ENCODE measurements at regions not wholly inside any gene's neighbourhood (a gene's known extent, or its start where the extent isn't known, plus 50 kb on each side); places are given as distances from the start of the nearest gene placed in this dataset.

DNA sequence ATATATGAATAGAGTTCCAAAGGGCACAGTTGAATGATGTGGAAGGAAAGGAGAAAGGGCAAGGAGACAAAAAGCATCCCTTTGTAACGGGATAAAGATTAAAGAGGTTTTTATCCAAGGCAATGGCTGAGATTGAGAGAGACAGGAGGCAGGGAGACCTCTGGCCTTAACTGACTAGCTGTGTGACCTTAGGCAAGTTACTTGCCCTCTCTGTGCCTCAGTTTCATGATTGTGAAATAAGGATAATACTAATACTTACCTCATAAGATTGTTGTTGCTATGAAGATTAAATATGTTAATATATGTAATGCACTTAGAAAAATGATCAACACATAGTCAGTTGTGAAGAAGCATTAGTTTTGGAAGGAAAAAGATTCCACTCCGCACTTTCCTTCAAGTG lies 130.2 kb upstream of the EEA1 start:
- Histone ChIP-seq H3K36me3 (ENCODE audit: insufficient read depth, low read length) (no peaks in the 10 kb centered on the region), H3K9me3 (ENCODE audit: low read length) (no peaks in the 10 kb centered on the region), H3K4me2 (ENCODE audit: low read length) (no peak overlapping the region), H2AFZ (ENCODE audit: low read depth, low read length) (no peak overlapping the region), H3K9ac (ENCODE audit: low read length) (no peak overlapping the region), H3K4me3 (ENCODE audit: low read length) (no peak overlapping the region), H3F3A (ENCODE audit: insufficient read depth, low read length, poor library complexity, severe bottlenecking) (no peaks in the 10 kb centered on the region), H3K9me2 (ENCODE audit: insufficient read depth, low read length) (no peaks in the 10 kb centered on the region), H4K20me1 (ENCODE audit: insufficient read depth) (no peaks in the 10 kb centered on the region), H3K27ac (ENCODE audit: low read length) (no peak overlapping the region), H3K79me2 (replicated peaks; ENCODE audit: insufficient read depth, low read length) (no peaks in the 10 kb centered on the region), H3K27me3 (ENCODE audit: insufficient read depth, low read depth, low read length) (no peaks in the 10 kb centered on the region)
- TF ChIP-seq TAF1 (IDR thresholded peaks at IDR 0.05; ENCODE audit: low read depth) (no peak), RAD21 (conservative IDR thresholded peaks at IDR 0.05) (no peak), MXI1 (conservative IDR thresholded peaks at IDR 0.05; ENCODE audit: poor library complexity, severe bottlenecking) (no peak)

DNA sequence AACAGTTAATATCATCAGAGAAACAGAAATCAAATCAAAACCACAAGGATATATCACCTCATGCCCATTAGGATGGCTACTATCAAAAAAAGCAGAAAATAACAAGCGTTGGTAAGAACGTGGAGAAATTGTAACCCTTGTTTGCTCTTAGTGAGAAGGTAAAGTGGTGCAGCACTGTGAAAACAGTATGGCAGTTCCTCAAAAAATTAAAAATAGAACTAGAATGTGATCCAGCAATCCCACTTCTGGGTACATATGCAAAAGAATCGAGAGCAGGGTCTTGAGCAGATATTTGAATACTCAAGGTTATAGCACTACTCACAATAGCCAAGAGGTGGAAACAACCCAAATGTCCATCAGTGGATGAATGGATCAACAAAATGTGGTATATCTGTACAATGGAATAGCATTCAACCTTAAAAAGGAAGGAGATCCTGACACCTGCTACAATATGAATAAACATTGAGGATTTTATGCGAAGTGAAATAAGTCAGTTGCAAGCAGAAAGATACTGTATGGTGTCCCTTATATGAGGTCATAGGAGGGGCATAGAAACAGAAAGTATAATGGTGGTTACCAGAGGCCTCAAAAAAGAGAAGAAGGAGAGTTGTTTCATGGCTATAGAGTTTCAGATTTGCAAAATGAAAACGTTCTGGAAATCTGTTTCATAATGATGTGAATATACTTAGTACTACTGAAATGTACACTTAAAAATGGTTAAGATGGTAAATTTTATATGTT lies 131.0 kb upstream of the EEA1 start:
- H3K9me2 ChIP-seq (ENCODE audit: insufficient read depth, low read length): no peaks in the 10 kb centered on the region
- H3K36me3 ChIP-seq (ENCODE audit: insufficient read depth, low read length): no peaks in the 10 kb centered on the region
- H3K27me3 ChIP-seq (ENCODE audit: insufficient read depth, low read depth, low read length): no peaks in the 10 kb centered on the region
- no peak overlapping the region for H3K4me3 ChIP-seq (ENCODE audit: low read length)
- H4K20me1 ChIP-seq (ENCODE audit: insufficient read depth): no peaks in the 10 kb centered on the region
- H3K79me2 ChIP-seq (replicated peaks; ENCODE audit: insufficient read depth, low read length): no peaks in the 10 kb centered on the region
- H3K4me2 ChIP-seq (ENCODE audit: low read length): no peak overlapping the region
- TF ChIP-seq, protein P1, sequence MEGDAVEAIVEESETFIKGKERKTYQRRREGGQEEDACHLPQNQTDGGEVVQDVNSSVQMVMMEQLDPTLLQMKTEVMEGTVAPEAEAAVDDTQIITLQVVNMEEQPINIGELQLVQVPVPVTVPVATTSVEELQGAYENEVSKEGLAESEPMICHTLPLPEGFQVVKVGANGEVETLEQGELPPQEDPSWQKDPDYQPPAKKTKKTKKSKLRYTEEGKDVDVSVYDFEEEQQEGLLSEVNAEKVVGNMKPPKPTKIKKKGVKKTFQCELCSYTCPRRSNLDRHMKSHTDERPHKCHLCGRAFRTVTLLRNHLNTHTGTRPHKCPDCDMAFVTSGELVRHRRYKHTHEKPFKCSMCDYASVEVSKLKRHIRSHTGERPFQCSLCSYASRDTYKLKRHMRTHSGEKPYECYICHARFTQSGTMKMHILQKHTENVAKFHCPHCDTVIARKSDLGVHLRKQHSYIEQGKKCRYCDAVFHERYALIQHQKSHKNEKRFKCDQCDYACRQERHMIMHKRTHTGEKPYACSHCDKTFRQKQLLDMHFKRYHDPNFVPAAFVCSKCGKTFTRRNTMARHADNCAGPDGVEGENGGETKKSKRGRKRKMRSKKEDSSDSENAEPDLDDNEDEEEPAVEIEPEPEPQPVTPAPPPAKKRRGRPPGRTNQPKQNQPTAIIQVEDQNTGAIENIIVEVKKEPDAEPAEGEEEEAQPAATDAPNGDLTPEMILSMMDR (IDR thresholded peaks at IDR 0.05; ENCODE audit: poor library complexity, severe bottlenecking): no peak
- TF ChIP-seq MXI1 (conservative IDR thresholded peaks at IDR 0.05; ENCODE audit: poor library complexity, severe bottlenecking) (no peak), EZH2 (IDR thresholded peaks at IDR 0.05; ENCODE audit: borderline replicate concordance, insufficient read depth, low read length, poor library complexity, severe bottlenecking) (no peak), RAD21 (conservative IDR thresholded peaks at IDR 0.05) (no peak), TAF1 (IDR thresholded peaks at IDR 0.05; ENCODE audit: low read depth) (no peak), EP300 (conservative IDR thresholded peaks at IDR 0.05; ENCODE audit: poor library complexity, severe bottlenecking) (no peak), SMC3 (conservative IDR thresholded peaks at IDR 0.05; ENCODE audit: poor library complexity) (no peak)
- TF ChIP-seq, protein P2, sequence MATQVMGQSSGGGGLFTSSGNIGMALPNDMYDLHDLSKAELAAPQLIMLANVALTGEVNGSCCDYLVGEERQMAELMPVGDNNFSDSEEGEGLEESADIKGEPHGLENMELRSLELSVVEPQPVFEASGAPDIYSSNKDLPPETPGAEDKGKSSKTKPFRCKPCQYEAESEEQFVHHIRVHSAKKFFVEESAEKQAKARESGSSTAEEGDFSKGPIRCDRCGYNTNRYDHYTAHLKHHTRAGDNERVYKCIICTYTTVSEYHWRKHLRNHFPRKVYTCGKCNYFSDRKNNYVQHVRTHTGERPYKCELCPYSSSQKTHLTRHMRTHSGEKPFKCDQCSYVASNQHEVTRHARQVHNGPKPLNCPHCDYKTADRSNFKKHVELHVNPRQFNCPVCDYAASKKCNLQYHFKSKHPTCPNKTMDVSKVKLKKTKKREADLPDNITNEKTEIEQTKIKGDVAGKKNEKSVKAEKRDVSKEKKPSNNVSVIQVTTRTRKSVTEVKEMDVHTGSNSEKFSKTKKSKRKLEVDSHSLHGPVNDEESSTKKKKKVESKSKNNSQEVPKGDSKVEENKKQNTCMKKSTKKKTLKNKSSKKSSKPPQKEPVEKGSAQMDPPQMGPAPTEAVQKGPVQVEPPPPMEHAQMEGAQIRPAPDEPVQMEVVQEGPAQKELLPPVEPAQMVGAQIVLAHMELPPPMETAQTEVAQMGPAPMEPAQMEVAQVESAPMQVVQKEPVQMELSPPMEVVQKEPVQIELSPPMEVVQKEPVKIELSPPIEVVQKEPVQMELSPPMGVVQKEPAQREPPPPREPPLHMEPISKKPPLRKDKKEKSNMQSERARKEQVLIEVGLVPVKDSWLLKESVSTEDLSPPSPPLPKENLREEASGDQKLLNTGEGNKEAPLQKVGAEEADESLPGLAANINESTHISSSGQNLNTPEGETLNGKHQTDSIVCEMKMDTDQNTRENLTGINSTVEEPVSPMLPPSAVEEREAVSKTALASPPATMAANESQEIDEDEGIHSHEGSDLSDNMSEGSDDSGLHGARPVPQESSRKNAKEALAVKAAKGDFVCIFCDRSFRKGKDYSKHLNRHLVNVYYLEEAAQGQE (IDR thresholded peaks at IDR 0.05; ENCODE audit: borderline replicate concordance): no peak
- H3K27ac ChIP-seq (ENCODE audit: low read length): no peak overlapping the region
- no peaks in the 10 kb centered on the region for H3K9me3 ChIP-seq (ENCODE audit: low read length)
- no peak overlapping the region for H2AFZ ChIP-seq (ENCODE audit: low read depth, low read length)
- no peaks in the 10 kb centered on the region for H3F3A ChIP-seq (ENCODE audit: insufficient read depth, low read length, poor library complexity, severe bottlenecking)
- no peak overlapping the region for H3K9ac ChIP-seq (ENCODE audit: low read length)

Data from neural cell (in vitro differentiated cells).